Left hindlimb (tissue), 1 donor: ENCODE measurements at regions not wholly inside any gene's neighbourhood (a gene's known extent, or its start where the extent isn't known, plus 50 kb on each side); places are given as distances from the start of the nearest gene placed in this dataset.

Experiments
- DNase-seq: peaks from one replicate; pipeline ENCODE4 v3.0.0-alpha.2; 2018

GRCh38 chrX:5054852-5055251 is 1173.8 kb downstream of the NLGN4X start:
- DNase-seq, result no peak

GRCh38 chrX:5051831-5052491 is 1176.7 kb downstream of the NLGN4X start:
- DNase-seq, result no peak

- DNase-seq, result no peak
Observed at GRCh38 chrX:5042563-5042962, 1186.1 kb downstream of the NLGN4X start.

- DNase-seq, result no peak
Observed at GRCh38 chrX:5031792-5032191, 1196.9 kb downstream of the NLGN4X start.

- no peak for DNase-seq
Observed at GRCh38 chrX:5015451-5015850, 1213.2 kb downstream of the NLGN4X start.

GRCh38 chrX:4994855-4995254 is 1233.8 kb downstream of the NLGN4X start:
- DNase-seq, result no peak

- no peak for DNase-seq
Observed at GRCh38 chrX:4978613-4979012, 1250.1 kb downstream of the NLGN4X start.

- DNase-seq, result no peak
Observed at GRCh38 chrX:4971646-4972045, 1257.0 kb downstream of the NLGN4X start.

- DNase-seq, result no peak
Observed at GRCh38 chrX:4964112-4964511, 1250.7 kb upstream of the PRKX start.

GRCh38 chrX:4963432-4963831 is 1250.0 kb upstream of the PRKX start:
- DNase-seq, result no peak

- DNase-seq, result no peak
Observed at GRCh38 chrX:4944767-4945166, 1231.3 kb upstream of the PRKX start.

GRCh38 chrX:4936315-4936714 is 1222.9 kb upstream of the PRKX start:
- DNase-seq, result no peak

GRCh38 chrX:4935846-4936245 is 1222.4 kb upstream of the PRKX start:
- DNase-seq, result no peak

- no peak for DNase-seq
Observed at GRCh38 chrX:4935401-4935800, 1222.0 kb upstream of the PRKX start.

- no peak for DNase-seq
Observed at GRCh38 chrX:4932790-4933189, 1219.3 kb upstream of the PRKX start.

- DNase-seq, result peak; percentile 32
Observed at GRCh38 chrX:4930426-4930825, 1217.0 kb upstream of the PRKX start.

- no peak for DNase-seq
Observed at GRCh38 chrX:4925911-4926310, 1212.5 kb upstream of the PRKX start.

GRCh38 chrX:4909348-4909747 is 1195.9 kb upstream of the PRKX start:
- DNase-seq, result no peak

GRCh38 chrX:4905576-4905975 is 1192.1 kb upstream of the PRKX start:
- DNase-seq, result no peak

- no peak for DNase-seq
Observed at GRCh38 chrX:4881277-4881676, 1167.8 kb upstream of the PRKX start.

- no peak for DNase-seq
Observed at GRCh38 chrX:4878640-4879039, 1165.2 kb upstream of the PRKX start.

- no peak for DNase-seq
Observed at GRCh38 chrX:4876268-4876667, 1162.8 kb upstream of the PRKX start.

GRCh38 chrX:4851534-4851933 is 1138.1 kb upstream of the PRKX start:
- DNase-seq, result no peak

- no peak for DNase-seq
Observed at GRCh38 chrX:4850312-4850711, 1136.9 kb upstream of the PRKX start.

GRCh38 chrX:4844376-4844775 is 1130.9 kb upstream of the PRKX start:
- no peak for DNase-seq
